ENCODE measurements at regions not wholly inside any gene's neighbourhood (a gene's known extent, or its start where the extent isn't known, plus 50 kb on each side); places are given as distances from the start of the nearest gene placed in this dataset.

DNA sequence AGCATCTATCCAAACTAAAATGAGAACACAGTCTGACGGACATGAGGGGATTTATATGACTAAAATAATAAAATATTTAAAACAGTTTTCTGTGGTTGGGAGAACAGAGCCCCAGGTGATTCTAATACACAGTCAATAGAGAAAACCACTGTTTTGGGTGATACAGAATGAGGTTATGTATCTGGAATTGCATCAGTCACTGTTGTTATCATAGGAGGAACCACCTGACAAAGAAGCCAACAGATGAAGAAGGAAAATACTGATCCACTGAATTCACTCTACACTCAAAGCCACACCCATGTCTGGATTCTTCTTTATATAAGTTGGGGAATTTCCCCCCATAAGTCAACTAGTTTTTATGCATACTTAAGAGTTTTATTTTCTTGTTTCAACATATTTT, 799.0 kb downstream of the TLR4 start:
- TF ChIP-seq TOX (CRISPR knock-in tag; IDR thresholded peaks at IDR 0.05; ENCODE audit: borderline replicate concordance) (no peak), OSR1 (CRISPR knock-in tag; IDR thresholded peaks at IDR 0.05) (no peak), PPARA (CRISPR knock-in tag; IDR thresholded peaks at IDR 0.05; ENCODE audit: borderline replicate concordance) (no peak), ZC3H10 (CRISPR knock-in tag; IDR thresholded peaks at IDR 0.05) (no peak), BACH2 (CRISPR knock-in tag; IDR thresholded peaks at IDR 0.05; ENCODE audit: borderline replicate concordance) (no peak), TCF4 (CRISPR knock-in tag; IDR thresholded peaks at IDR 0.05; ENCODE audit: borderline replicate concordance) (no peak), ARNTL (CRISPR knock-in tag; IDR thresholded peaks at IDR 0.05; ENCODE audit: borderline replicate concordance, low read depth) (no peak), GLIS3 (CRISPR knock-in tag; IDR thresholded peaks at IDR 0.05) (no peak), RARB (CRISPR knock-in tag; IDR thresholded peaks at IDR 0.05) (no peak), ESRRG (CRISPR knock-in tag; IDR thresholded peaks at IDR 0.05) (no peak), ZNF565 (CRISPR knock-in tag; conservative IDR thresholded peaks at IDR 0.05; ENCODE audit: low read depth) (no peak), ZNF8 (CRISPR knock-in tag; IDR thresholded peaks at IDR 0.05) (no peak), ZFP30 (CRISPR knock-in tag; IDR thresholded peaks at IDR 0.05) (no peak), ISL1 (CRISPR knock-in tag; IDR thresholded peaks at IDR 0.05) (no peak), ZNF70 (CRISPR knock-in tag; IDR thresholded peaks at IDR 0.05) (no peak)
- TF ChIP-seq, protein P1, sequence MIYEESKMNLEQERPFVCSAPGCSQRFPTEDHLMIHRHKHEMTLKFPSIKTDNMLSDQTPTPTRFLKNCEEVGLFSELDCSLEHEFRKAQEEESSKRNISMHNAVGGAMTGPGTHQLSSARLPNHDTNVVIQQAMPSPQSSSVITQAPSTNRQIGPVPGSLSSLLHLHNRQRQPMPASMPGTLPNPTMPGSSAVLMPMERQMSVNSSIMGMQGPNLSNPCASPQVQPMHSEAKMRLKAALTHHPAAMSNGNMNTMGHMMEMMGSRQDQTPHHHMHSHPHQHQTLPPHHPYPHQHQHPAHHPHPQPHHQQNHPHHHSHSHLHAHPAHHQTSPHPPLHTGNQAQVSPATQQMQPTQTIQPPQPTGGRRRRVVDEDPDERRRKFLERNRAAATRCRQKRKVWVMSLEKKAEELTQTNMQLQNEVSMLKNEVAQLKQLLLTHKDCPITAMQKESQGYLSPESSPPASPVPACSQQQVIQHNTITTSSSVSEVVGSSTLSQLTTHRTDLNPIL (CRISPR knock-in tag; IDR thresholded peaks at IDR 0.05; ENCODE audit: low read depth): no peak
- TF ChIP-seq, protein P2, sequence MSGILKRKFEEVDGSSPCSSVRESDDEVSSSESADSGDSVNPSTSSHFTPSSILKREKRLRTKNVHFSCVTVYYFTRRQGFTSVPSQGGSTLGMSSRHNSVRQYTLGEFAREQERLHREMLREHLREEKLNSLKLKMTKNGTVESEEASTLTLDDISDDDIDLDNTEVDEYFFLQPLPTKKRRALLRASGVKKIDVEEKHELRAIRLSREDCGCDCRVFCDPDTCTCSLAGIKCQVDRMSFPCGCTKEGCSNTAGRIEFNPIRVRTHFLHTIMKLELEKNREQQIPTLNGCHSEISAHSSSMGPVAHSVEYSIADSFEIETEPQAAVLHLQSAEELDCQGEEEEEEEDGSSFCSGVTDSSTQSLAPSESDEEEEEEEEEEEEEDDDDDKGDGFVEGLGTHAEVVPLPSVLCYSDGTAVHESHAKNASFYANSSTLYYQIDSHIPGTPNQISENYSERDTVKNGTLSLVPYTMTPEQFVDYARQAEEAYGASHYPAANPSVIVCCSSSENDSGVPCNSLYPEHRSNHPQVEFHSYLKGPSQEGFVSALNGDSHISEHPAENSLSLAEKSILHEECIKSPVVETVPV (CRISPR knock-in tag; IDR thresholded peaks at IDR 0.05): no peak
- TF ChIP-seq, protein P3, sequence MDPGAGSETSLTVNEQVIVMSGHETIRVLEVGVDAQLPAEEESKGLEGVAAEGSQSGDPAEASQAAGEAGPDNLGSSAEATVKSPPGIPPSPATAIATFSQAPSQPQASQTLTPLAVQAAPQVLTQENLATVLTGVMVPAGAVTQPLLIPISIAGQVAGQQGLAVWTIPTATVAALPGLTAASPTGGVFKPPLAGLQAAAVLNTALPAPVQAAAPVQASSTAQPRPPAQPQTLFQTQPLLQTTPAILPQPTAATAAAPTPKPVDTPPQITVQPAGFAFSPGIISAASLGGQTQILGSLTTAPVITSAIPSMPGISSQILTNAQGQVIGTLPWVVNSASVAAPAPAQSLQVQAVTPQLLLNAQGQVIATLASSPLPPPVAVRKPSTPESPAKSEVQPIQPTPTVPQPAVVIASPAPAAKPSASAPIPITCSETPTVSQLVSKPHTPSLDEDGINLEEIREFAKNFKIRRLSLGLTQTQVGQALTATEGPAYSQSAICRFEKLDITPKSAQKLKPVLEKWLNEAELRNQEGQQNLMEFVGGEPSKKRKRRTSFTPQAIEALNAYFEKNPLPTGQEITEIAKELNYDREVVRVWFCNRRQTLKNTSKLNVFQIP (CRISPR knock-in tag; IDR thresholded peaks at IDR 0.05; ENCODE audit: borderline replicate concordance, low read depth): no peak
- TF ChIP-seq, protein P4, sequence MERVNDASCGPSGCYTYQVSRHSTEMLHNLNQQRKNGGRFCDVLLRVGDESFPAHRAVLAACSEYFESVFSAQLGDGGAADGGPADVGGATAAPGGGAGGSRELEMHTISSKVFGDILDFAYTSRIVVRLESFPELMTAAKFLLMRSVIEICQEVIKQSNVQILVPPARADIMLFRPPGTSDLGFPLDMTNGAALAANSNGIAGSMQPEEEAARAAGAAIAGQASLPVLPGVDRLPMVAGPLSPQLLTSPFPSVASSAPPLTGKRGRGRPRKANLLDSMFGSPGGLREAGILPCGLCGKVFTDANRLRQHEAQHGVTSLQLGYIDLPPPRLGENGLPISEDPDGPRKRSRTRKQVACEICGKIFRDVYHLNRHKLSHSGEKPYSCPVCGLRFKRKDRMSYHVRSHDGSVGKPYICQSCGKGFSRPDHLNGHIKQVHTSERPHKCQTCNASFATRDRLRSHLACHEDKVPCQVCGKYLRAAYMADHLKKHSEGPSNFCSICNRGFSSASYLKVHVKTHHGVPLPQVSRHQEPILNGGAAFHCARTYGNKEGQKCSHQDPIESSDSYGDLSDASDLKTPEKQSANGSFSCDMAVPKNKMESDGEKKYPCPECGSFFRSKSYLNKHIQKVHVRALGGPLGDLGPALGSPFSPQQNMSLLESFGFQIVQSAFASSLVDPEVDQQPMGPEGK (CRISPR knock-in tag; IDR thresholded peaks at IDR 0.05; ENCODE audit: borderline replicate concordance): no peak
- TF ChIP-seq, protein P5, sequence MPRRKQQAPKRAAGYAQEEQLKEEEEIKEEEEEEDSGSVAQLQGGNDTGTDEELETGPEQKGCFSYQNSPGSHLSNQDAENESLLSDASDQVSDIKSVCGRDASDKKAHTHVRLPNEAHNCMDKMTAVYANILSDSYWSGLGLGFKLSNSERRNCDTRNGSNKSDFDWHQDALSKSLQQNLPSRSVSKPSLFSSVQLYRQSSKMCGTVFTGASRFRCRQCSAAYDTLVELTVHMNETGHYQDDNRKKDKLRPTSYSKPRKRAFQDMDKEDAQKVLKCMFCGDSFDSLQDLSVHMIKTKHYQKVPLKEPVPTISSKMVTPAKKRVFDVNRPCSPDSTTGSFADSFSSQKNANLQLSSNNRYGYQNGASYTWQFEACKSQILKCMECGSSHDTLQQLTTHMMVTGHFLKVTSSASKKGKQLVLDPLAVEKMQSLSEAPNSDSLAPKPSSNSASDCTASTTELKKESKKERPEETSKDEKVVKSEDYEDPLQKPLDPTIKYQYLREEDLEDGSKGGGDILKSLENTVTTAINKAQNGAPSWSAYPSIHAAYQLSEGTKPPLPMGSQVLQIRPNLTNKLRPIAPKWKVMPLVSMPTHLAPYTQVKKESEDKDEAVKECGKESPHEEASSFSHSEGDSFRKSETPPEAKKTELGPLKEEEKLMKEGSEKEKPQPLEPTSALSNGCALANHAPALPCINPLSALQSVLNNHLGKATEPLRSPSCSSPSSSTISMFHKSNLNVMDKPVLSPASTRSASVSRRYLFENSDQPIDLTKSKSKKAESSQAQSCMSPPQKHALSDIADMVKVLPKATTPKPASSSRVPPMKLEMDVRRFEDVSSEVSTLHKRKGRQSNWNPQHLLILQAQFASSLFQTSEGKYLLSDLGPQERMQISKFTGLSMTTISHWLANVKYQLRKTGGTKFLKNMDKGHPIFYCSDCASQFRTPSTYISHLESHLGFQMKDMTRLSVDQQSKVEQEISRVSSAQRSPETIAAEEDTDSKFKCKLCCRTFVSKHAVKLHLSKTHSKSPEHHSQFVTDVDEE (CRISPR knock-in tag; IDR thresholded peaks at IDR 0.05): no peak
- ATAC-seq: no peak

DNA sequence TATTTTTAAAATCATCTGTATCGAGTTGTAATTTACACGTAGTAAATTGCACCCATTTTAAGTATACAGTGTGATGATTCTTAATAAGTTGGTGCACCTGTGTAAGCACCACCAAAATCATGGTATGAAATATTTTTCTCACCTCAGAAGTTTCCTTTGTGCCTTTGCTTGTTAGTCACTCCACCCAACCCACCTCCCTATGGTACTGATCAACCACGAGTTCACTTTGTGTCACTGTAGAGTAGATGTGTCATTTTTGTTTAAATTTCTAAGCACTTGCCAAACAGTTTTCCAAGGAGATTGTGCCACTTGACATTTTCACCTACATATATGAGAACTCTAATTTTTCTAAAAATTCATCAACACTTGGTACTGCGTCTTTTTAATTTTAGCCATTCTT, 806.5 kb downstream of the TLR4 start:
- ATAC-seq: no peak
- TF ChIP-seq ZNF8 (CRISPR knock-in tag; IDR thresholded peaks at IDR 0.05): no peak
- TF ChIP-seq ESRRG (CRISPR knock-in tag; IDR thresholded peaks at IDR 0.05): no peak
- TF ChIP-seq, protein P2 (CRISPR knock-in tag; IDR thresholded peaks at IDR 0.05): no peak
- no peak for TF ChIP-seq SNAI2 (CRISPR knock-in tag; IDR thresholded peaks at IDR 0.05)
- TF ChIP-seq OSR1 (CRISPR knock-in tag; IDR thresholded peaks at IDR 0.05): no peak
- TF ChIP-seq, protein P3 (CRISPR knock-in tag; IDR thresholded peaks at IDR 0.05; ENCODE audit: borderline replicate concordance, low read depth): no peak
- TF ChIP-seq GLIS3 (CRISPR knock-in tag; IDR thresholded peaks at IDR 0.05): no peak
- TF ChIP-seq, protein P1 (CRISPR knock-in tag; IDR thresholded peaks at IDR 0.05; ENCODE audit: low read depth): no peak
- TF ChIP-seq TCF4 (CRISPR knock-in tag; IDR thresholded peaks at IDR 0.05; ENCODE audit: borderline replicate concordance): no peak
